Ramos (cell line): ENCODE measurements at regions not wholly inside any gene's neighbourhood (a gene's known extent, or its start where the extent isn't known, plus 50 kb on each side); places are given as distances from the start of the nearest gene placed in this dataset.
"Not testable (repeated sequence)": the region's sequence is repeated elsewhere in the genome, so short reads cannot be mapped to it uniquely, and the experiment has no call there.

Experiments used
- in situ Hi-C: fragments of 300-500 bp; cut with MboI; formaldehyde crosslinking; loops from one replicate; pipeline ENCODE4 v1.14.3; 2022; ENCODE audit warnings: low sequenced_read_pairs; ENCODE audit not compliant: unreplicated experiment

GRCh38 chr16:9655051-9655450, 527.2 kb downstream of the GRIN2A start:
- in situ Hi-C loops: no loop called here

GRCh38 chr16:9657641-9658040, 524.6 kb downstream of the GRIN2A start:
- in situ Hi-C loops: no loop called here

DNA sequence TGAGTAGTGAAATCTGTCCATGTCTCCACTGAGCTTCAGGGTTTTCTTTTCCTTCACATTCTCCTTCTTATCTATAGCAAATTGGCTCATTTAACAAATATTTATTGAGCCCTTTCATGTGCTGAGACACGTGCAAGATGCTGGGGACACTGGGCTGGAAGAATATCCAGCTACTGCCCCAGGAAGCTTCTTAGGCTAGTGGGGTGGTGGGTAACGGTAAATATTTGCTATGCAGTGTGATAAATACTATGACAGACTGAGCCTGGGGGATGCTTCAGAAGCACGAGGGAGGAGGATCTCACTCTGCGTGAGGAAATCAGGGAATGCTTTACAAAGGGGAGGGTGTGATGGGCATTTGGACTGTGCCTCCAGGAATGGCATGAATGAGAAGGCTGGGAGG, 524.1 kb downstream of the GRIN2A start:
- in situ Hi-C loops: no loop called here

- in situ Hi-C loops: no loop called here
Measured at GRCh38 chr16:9658586-9658985, 523.6 kb downstream of the GRIN2A start.

GRCh38 chr16:9660898-9661297, 521.3 kb downstream of the GRIN2A start:
- in situ Hi-C loops: no loop called here

- in situ Hi-C loops: no loop called here
Measured at GRCh38 chr16:9661336-9662017, 520.8 kb downstream of the GRIN2A start.

DNA sequence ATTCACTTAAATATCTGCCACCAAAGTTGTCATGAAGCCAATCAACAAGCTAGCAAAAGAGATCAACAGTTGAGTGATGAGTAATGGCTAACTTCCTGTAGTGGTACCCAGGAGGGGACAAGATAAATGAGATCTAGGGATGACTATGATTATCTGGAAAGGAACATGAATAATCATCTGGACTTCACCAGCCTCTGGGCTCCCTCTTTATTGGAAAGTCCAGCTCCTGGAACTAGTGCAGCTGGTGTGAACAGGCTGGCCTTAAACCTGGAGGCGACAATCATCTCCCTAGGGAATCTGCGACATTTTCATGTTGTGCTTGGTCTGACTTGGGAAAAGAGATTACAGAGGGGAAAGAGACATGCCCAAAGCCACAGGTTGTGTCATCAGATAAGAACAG, 518.6 kb downstream of the GRIN2A start:
- in situ Hi-C loops: no loop called here

DNA sequence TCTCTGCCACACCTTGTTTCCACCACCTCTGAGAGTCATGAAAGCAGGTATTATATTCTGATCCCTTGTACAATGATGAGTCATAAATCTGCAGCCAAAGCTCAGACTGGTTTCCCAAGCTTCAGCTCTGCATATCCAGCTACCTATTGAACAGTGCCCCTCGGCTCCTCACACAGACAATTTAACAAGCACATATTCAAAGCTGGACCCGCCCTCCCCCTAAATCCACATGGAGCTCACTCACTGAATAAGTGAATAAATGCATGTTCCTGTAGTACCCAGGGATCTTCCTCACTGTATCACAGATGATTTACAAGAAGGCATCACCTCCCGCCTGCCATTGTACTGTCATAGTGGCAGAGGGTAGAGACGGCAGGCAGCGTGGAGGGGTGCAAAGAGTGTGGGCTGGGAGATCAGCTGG, 516.4 kb downstream of the GRIN2A start:
- in situ Hi-C loops: no loop called here

DNA sequence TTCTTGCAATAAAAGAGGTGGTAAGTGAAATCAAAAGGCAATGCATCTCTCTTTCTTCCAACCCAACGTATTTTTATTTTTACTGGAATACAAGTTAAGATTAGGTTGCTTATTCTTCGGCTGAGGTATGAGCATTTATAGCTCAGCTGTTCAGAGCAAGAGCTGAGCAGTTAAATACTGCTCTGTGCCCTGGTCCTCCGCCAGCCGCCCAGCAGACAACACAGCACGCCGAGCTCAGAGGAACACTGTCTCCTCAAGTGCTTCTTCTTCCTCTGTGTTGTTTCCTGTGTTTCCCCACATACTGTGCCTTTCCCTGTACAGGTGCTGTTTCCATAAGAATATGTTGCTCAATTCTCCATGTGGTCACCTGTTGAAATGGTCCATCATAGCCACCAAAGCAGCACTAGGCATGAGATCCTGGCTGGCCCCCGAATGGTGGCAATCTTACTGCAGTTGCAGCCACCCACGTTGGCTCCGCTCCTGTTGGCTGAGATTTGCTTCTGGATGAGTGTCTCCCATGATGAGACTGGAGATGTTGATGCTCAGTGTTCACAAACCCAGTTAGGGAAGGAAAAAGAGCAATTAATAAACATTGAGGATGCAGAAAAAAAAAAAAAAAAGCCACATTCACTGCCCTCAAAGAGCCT, 515.3 kb downstream of the GRIN2A start:
- in situ Hi-C loops: no loop called here

DNA sequence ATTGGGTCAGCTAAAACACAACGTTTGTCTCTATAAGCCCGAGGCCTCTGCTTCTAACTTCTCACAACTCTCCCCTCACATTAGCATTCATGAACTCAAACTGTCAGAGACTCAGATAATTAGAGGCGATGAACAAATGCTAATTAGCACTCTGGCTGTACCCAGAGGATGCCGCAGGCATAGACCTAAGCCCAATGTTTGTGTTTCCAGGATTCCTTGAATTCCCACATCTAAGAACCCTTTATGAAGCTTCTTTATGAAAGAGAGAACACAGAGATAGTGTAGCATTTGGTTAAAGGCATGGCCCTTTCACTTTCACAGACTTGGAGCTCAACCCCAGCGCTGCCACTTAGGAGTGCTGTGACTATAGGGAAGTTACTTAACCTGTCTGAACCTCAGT, 512.2 kb downstream of the GRIN2A start:
- in situ Hi-C loops: no loop called here

GRCh38 chr16:9670616-9671015, 511.6 kb downstream of the GRIN2A start:
- in situ Hi-C loops: not testable (repeated sequence)

- in situ Hi-C loops: not testable (repeated sequence)
Measured at GRCh38 chr16:9676560-9677300, 505.5 kb downstream of the GRIN2A start.

- in situ Hi-C loops: no loop called here
Measured at GRCh38 chr16:9677301-9677653, 505.0 kb downstream of the GRIN2A start.

- in situ Hi-C loops: no loop called here
Measured at GRCh38 chr16:9679213-9679767, 502.9 kb downstream of the GRIN2A start.

- in situ Hi-C loops: no loop called here
Measured at GRCh38 chr16:9680019-9680655, 502.1 kb downstream of the GRIN2A start.

- in situ Hi-C loops: no loop called here
Measured at GRCh38 chr16:9680968-9681367, 501.3 kb downstream of the GRIN2A start.

DNA sequence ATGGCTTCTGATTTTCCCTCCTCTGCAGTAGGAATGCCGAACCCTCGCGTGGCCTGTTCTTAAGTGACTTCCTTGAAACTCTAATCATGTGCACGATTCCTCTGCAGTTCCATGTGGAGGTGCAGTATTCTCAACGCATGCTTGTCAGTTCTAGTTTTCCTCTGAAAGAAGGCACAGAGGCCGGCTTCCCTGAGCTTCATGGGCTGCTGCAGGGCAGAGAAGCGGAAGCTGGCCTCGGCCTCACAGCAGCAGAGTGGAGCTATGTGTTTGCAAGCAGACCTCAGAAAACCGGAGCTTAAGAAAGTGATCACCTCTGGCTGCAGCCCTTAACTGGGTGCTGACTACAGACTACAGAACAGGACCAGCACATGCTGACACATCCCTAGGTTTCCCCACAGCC, 500.7 kb downstream of the GRIN2A start:
- in situ Hi-C loops: no loop called here

DNA sequence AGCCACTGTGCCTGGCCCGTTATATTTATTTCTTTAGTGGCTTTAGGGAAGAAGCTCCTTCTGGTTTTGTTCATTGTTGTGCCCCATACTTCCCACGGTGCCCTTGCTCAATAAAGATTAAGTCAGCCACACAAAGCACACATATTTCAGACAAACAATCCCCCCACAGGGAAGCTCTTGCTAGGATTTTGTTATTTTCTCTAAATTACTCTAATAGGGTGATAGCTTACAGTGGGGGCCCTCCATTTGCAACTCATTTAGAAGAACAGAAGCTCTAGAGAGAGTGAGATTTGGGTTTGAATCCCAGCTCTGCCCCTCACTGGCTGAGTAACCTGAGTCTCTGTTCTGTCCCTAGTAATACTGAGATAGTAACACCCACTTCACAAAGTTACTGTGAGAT, 499.9 kb downstream of the GRIN2A start:
- in situ Hi-C loops: no loop called here

- in situ Hi-C loops: no loop called here
Measured at GRCh38 chr16:9683677-9684076, 498.6 kb downstream of the GRIN2A start.

DNA sequence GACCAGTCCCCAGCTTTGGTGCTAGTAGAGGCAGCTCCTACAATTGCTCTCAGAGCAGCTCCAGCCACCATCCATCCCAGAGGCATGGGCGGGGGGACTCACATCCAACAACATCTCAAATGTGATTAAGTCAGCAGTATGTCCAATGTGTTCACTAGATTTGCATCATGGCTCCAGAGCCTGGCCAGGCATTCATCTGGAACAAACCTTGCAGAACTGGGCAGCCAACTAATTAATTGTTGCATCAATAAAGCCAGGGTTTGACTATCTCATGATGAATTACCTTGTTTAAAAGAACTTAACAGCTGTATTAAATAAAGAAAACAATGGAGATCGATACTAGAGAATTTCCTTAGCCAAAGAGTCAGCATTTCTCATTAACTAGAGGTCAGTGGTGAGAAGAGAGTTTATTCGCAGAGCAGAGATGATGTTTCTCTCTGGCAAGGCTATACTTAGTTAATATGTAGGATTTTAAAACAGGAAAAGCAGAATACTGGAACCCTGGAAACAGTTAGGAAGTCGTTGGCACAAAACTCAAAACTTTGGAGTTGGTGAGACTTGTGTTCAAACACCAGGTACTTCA, 494.4 kb downstream of the GRIN2A start:
- in situ Hi-C loops: no loop called here
